ENCODE measurements at regions not wholly inside any gene's neighbourhood (a gene's known extent, or its start where the extent isn't known, plus 50 kb on each side); places are given as distances from the start of the nearest gene placed in this dataset.

- TF ChIP-seq CTCF (conservative IDR thresholded peaks at IDR 0.05; ENCODE audit: low read depth in 2 of 2) (no peak), EZH2 (IDR thresholded peaks at IDR 0.05; ENCODE audit: low read depth, unreplicated experiment) (no peak), NANOG (IDR thresholded peaks at IDR 0.05; ENCODE audit: borderline replicate concordance) (no peak), POLR2AphosphoS5 (IDR thresholded peaks at IDR 0.05; ENCODE audit: low read depth) (no peak), EZH2phosphoT487 (IDR thresholded peaks at IDR 0.05; ENCODE audit: unreplicated experiment) (no peak), ZNF331 (CRISPR knock-in tag; IDR thresholded peaks at IDR 0.05; ENCODE audit: low read depth) (no peak), REST (IDR thresholded peaks at IDR 0.05; ENCODE audit: unreplicated experiment) (no peak), ZNF462 (CRISPR knock-in tag; IDR thresholded peaks at IDR 0.05) (no peak), CREB1 (CRISPR knock-in tag; IDR thresholded peaks at IDR 0.05; ENCODE audit: low read depth) (no peak), JUNB (IDR thresholded peaks at IDR 0.05; ENCODE audit: unreplicated experiment) (no peak), ETS1 (IDR thresholded peaks at IDR 0.05) (no peak), ZNF114 (CRISPR knock-in tag; IDR thresholded peaks at IDR 0.05) (no peak)
Measured at GRCh38 chr11:116243991-116244390, 528.8 kb downstream of the BUD13 start.
